HG02840 (cell line): ENCODE measurements at regions not wholly inside any gene's neighbourhood (a gene's known extent, or its start where the extent isn't known, plus 50 kb on each side); places are given as distances from the start of the nearest gene placed in this dataset.

ENCODE experiments used
- ATAC-seq: cut with Tn5 transposase; IDR thresholded peaks from one replicate; pipeline ENCODE4 v1.9.1; 2021; ENCODE audit warnings: mild to moderate bottlenecking, moderate library complexity, moderate number of reproducible peaks; ENCODE audit not compliant: unreplicated experiment, low FRiP score

DNA sequence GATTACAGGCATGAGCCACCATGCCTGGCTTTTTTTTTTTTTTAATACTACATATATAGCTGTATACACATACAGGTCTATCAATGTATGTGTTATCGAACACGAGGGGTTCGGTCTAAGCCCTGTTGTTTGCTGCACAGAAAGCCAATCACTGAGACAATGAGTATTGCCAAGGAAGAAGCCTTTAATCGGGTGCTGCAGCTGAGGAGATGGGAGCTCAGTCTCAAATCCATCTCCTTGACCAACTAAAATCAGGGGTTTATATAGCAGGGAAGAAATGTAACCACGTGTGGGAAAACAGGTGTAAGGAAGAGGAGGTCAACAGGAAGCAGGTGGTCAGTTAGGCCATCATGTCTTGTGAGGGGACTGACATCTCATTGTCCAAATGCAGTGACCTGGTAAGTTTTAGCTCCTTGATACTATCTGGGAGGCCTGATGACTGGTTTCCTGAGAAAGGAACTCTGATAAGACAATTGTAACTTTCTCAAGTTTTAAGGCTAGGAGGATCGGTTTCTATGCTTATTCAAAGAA, 80.9 kb upstream of the MAP1LC3B2 start:
- no peak for ATAC-seq

DNA sequence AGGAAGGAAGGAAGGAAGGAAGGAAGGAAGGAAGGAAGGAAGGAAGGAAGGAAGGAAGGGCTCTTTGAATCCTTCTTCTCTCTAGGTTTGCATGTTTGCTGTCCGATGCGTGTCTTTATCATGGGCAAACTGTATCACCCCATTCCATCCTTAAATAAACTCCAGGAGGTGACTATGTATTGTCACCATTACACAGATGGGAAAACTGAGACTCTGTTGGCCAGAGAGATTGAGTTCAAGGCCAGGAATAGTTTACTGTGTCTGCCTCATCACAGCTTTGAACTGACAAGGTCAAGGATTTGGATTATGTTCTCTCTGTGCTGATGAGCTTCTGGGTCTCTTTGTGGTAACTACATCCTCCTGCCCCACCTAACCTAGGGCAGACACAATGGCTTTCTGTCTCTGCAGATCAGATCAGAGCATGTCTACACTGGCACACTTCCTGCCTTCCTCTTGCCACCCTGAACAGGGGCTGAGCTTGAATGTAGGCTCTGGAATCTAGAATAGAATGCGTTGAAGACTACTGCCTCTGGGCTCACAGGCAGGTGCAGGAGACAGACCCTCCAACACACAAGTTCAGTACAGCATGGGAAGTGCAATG, 78.9 kb upstream of the MAP1LC3B2 start:
- no peak for ATAC-seq

DNA sequence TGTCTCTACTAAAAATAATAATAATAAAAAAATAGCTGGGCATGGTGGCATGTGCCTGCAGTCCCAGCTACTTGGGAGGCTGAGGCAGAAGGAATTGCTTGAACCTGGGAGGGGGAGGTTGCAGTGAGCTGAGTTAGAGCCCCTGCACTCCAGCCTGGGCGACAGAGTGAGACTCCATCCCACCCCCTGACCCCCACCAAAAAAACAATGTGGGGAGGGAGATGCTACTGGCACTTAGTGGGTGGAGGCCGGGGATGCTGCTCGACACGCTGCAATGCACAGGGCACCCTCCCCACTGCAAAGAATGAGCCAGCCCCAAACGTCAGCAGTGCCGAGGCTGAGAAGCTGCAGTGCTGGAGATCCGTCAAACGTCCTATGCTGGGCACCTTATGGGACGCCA, 77.5 kb upstream of the MAP1LC3B2 start:
- no peak for ATAC-seq

DNA sequence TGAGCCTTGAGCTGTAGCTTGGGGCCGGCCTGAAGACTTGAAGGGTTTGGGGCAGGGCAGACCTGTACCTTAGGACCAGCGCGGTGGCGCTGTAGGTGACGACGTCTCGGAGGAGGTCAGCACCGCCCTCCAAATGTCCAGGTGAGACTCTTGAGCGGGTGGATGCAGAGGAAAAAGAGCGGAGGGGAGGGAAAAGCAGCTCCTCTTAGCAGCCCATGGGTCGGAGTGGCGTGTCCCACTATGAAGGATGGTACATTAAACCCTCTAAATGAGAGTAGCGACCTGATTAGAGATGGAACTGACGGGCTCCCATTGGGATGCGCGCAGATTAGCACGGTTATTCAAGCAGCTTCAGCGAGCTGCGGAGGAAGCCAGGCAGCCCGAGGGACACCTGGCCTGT, 77.0 kb upstream of the MAP1LC3B2 start:
- no peak for ATAC-seq

DNA sequence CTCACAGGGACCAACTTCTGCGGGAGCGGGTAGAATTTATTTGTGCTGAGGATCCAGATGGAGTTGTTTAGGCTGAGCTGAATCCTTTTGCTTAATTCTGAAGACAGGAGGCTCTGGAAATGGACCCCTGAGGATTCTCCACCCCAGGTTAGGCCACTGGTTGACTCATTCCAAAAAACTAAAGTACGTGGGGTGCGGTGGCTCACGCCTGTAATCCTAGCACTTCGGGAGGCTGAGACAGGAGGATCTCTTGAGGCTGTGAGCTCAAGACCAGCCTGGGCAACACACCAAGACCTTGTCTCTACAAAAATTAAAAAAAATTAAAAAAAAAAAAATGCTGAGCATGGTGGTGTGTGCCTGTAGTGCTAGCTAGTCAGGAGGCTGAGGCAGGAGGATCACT, 76.3 kb upstream of the MAP1LC3B2 start:
- no peak for ATAC-seq

DNA sequence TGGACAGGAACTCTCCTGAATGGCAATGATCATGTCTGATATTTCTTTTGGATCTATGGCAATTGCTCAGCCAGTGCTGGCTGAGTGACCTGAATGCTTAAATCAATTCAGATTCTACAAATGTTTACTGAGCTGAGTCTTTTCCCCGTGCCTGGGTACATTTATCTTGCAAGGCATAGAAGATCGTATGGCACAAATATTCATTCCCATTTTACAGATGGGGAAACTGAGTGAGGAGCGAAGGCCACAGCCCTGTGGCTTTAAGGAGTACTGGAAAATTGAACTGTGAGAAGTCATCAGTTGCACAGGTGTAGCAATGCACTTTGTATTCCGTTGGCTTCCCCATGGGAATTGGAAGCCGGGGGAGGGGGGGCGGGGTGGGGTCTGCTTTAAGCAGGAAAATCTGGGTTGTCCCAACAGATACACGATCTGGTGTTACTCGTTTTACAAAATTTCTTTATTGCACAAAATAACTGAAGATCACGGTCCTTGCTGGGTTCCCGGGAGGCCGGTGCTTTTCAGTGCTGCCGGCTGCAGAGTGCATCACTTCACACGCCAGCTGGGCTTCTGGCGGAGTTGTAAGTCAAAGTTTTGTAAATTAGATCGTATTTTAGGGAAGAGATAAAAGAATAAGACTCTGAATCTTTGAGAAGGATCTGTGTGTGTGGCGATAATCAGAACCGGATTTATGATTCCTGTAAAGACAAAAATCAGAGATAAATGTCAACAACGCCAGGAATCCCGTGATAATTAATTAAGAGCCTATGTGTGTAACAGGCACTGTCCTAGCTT, 75.0 kb upstream of the MAP1LC3B2 start:
- no peak for ATAC-seq

DNA sequence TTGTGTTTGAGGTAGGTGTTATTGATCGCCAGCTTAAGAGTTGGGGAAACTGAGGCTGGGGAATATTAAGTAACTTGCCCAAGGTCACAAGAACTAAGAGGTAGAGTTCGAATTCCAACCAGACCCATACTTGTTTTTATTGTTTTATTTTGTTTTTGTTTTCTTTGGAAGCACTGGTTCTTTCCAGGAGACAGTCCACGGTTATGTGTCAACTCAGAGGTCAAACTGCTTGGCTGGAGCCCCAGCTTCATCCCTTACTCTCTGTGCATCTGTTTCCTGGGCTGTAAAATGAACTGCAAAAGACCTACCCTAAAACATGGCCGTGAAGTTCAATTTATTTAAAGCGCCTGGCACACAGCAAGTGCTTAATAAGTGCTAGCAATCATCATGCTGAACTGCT, 74.4 kb upstream of the MAP1LC3B2 start:
- ATAC-seq, result no peak

DNA sequence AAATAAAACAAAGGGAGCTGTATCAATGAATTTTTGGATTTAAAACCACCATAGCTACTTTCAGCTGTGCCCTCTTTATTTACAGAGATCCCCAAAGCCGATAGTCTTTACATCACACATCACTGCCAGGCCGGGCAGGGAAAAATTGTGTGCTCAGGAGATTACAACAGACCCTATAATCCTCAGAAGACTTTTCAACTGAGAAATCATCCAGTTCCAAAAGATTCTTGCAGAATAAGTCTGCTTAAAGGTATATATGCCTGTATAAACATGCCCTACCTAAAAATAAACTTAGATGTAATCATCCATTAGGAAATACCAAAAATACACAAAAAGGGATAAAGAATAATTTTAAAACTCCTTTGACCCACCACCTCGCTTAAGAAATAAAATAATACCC, 70.1 kb upstream of the MAP1LC3B2 start:
- no peak for ATAC-seq

DNA sequence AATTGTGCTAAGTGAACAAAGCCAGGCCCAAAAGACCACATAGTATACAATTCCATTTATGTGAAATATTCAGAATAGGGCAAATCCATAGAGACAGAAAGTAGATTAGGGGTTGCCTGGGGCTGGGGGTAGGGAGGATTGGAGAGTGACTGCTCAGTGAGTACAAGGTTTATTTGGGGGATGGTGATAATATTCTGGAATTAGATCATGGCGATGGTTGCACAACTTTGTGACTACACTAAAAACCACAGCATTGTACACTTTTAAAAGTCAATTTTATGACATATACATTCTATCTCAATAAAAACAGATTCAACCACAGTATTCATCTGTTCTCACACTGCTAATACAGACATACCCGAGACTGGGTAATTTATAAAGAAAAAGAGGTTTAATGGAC, 68.7 kb upstream of the MAP1LC3B2 start:
- ATAC-seq, result no peak

DNA sequence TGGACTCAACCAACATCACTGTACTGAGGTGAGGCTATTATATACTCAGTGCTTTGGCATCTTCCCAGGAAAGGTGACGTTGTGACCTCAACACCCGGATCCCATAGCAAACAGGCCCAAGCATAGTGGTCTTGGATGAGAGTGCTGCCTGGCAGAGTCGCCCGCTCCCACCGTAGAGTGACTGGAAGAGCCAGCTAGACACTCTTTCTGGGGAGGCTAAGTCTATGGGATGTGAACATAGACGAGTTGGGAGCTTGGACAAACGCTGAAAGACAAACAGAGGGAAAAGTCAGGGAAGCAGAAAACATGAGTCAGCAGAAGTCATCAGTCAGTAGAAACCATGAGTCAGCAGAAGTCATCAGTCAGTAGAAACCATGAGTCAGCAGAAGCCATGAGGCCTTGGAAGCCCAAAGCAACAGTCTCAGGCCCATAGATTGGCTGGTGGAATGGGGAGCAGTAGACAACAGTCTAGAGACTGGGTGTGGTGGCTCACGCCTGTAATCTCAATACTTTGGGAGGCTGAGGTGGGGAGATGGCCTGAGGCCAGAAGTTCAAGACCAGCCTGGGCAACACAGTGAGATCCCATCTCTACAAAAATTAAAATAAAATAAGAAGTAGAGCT, 66.4 kb upstream of the MAP1LC3B2 start:
- ATAC-seq, result no peak

DNA sequence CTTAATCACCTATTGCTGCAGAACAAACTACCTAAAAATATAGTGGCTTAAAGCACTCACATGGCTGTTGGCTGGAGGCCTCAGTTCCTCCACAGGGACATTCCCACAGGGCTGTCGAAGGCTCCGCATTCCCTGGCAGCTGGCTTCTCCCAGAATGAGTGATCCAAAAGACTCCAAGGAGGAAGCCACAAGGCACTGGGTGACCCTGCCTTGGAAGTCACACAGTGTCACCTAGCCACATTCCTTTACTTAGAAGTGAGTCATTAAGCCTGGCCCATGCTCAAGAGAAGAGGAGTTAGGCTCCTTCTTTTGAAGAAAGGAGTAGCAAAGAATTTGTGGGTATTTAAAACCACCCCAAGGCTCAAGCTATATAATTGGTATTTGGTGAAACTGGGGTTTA, 63.9 kb upstream of the MAP1LC3B2 start:
- ATAC-seq, result no peak

DNA sequence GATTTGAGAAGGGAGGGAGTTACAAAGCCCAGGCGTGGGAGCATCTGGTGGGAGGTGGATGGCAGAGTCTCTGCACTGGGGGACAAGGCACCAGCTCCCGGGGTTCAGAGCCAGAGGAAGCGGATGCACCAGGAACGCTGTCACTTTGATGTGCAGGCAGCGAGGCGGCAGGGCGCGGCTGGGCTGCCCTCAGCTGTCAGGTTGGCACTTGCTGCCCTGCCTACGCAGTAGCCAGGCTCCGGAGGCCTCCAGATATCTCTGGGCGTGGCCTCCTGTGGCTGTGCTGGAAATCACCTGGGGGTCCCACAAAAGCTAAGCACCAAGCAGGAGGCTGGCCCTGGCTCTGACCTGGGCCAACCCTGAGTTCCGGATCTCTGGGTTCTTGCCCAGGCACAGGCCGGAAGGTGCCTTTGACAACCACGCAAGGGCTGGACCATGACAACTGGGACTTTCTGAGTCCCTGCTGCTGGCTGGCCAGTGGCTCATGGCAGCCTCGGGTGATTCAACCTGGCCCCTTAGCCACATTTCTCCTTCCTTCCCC, 62.1 kb upstream of the MAP1LC3B2 start:
- no peak for ATAC-seq

DNA sequence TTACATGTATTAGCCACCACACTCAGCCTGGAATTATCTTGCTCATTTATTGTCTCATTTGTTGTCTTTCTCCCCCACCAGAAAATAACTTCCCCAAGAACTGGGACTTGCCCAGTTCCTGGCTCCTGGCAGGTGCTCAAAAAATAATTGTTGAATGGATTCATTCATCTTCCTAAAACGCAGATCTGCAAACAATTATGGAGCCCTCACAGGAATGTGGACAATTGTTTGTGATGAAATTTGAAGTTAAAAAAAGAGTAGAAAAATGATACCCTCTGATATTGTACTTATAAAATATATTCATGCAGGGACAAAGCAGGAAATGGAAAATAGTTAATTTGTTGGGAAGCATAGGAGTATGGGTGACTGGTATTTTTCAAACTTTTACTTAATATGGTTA, 60.7 kb upstream of the MAP1LC3B2 start:
- ATAC-seq, result no peak

DNA sequence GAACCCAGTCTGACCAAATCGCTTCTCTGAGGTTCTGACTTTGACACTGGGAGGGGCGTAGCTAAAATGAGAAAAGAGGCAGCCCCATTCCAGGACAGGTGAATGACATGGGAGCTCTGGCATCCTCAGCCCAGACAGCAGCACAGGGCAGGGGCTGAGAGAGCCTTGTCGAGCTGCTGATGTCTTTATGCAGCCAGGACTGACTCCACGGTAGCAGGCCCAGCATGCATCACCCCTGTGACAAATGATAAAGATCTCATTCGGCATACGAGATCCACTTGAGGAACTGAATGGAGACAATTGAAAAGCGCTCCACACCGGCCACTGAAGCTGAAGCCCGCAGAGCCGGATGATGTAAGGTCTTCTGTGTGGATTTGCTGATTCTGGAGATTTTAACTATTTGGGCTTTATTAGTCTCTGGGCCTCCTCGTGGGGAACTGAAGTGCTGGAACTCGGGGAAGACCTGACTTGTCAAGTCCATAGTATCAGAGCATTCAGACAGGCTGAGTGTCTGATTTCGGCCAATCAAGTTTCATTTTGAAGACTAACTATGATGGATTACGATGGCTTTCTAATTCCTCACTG, 56.9 kb upstream of the MAP1LC3B2 start:
- ATAC-seq, result no peak

DNA sequence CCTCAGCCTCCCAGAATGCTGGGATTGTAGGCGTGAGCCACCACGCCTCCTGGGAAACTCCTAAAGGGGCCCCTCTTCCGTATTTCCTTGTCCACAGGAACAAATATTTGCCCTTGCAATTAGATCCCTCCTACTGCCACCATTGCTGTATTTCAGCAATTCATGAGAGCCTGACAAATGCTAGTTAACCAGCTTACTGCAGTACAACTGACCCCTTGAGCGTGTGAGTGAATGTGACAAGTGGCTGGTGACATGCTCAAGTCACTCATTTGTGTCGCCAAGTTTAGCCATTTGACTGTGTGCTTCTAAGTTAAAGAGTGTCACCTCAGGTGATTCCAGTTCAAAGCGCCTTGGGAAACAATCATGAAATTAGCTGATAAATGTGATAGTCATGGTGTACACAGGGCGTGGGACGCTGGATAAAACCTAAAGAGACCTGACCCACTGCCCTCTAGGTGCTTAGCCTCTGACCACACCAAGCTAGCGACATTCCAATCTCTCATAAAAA, 56.1 kb upstream of the MAP1LC3B2 start:
- no peak for ATAC-seq

DNA sequence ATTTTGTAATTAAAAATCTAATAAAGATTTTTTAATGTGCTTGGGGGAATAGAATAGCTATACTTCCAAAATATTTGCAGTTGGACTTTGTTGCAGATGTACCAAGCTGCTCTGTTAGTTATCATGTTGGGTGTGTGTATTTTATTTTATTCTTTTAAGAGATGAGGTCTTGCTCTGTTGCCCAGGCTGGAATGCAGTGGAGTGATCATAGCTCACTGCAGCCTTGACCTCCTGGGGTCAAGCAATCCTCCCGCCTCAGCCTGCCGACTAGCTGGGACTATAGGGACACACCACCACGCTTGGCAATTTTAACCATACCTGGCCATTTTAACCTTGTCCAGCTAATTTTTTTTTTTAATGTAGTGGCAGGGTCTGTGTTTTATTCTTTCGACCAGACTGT, 54.7 kb upstream of the MAP1LC3B2 start:
- ATAC-seq, result no peak

DNA sequence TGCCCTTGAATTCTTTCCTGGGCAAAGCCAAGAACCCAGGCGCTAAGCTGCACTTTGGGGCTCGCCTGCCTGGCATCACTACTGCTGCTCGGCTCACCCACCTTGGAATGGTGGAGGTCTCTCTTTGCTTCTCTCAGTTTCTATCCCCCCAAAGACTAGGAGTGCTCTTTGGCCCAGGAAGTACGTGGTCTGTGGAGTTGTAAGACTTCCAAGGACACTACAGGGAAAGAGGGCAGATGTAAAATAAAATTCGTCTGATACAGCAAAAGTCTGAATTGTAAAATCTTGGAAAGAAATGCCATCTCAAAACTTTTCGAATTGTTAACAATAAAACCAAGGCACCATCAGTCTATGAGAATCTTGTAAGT, 52.5 kb upstream of the MAP1LC3B2 start:
- no peak for ATAC-seq

DNA sequence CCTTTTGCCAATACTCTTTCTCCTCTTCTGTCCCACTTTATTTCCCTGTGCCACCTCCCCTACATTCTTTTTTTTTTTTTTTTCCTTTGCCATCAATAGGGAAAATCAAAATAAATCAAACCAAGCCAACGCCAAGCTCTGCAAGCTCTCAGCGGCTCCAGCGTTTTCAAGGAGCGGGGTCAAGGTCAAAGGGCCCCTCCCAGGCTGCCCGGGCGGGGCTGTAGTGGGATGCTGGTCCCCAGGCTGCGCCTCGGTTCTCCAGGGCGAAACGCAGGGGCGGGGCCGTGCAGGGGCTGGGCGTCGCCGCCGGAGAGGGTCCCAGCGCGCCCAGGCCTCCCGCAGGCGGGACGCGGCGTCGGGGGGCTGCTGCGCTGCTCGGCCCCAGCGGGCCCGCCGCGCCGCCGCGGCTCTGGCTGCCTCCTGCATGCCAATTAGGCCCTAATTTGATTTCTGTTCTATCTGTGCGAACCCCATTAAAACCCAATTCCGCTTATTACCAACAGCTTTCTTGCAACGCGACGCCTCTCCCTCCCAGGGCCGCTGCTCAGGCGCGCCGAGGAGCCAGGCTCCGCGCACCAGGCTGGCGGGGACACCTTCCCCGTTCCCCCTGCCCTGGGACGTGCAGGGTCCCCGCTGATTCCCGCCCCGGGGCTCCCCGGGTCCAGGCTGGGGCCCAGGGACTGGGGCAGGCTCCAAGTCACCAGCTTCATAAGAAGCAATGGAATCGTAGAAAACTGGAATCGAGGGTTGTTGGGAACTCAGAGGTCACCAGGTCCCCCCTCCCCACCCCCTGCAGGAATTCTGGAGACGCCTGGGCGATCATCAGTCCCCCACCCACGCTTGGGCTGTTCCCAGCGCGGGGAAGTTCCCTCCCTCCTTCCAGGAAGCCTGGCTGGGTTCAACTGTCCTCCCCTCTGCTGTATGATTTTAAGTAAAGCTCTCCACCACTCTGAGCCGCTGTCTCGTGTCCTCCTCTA, 50.7 kb upstream of the MAP1LC3B2 start:
- no peak for ATAC-seq
